NCI-H524 treated with DMSO at 0.1 percent for 48 hours (cell line): ENCODE measurements at regions not wholly inside any gene's neighbourhood (a gene's known extent, or its start where the extent isn't known, plus 50 kb on each side); places are given as distances from the start of the nearest gene placed in this dataset.
"Not testable (repeated sequence)": the region's sequence is repeated elsewhere in the genome, so short reads cannot be mapped to it uniquely, and the experiment has no call there.

Experiments
- DNase-seq: peaks from one replicate; lab custom pipeline; 2025; lab: John Stamatoyannopoulos, UW

DNA sequence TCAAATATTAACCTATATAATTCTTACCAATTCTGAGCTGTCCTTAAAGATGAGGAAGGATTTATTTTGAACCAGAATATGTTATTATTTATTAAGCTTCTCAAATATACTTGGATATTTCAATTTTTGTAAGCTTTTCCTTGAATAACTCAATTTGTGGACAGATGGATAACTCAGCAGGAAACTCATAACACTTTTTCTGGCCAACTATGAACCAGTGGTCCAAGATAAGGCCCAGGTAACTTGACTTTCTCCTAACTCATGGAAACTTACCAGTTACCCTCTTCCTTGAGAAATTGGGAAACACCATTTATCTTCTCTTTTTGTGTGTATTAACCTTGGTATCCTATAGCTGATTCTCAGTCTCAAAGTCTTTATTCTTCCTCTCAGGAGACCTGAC lies 427.5 kb upstream of the SYNCRIP start:
- DNase-seq, result no peak

DNA sequence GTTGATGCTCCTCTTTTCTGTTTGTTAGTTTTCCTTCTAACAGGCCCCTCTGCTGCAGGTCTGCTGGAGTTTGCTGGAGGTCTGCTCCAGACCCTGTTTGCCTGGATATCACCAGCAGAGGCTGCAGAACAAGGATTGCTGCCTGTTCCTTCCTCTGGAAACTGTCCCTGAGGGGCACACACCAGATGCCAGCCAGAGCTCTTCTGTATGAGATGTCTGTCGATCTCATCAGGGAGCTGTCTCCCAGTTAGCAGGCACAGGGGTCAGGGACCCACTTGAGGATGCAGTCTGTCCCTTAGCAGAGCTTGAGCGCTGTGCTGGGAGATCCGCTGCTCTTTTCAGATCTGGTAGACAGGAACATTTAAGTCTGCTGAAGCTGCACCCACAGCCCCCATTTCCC lies 422.3 kb upstream of the SYNCRIP start:
- DNase-seq, result not testable (repeated sequence)

DNA sequence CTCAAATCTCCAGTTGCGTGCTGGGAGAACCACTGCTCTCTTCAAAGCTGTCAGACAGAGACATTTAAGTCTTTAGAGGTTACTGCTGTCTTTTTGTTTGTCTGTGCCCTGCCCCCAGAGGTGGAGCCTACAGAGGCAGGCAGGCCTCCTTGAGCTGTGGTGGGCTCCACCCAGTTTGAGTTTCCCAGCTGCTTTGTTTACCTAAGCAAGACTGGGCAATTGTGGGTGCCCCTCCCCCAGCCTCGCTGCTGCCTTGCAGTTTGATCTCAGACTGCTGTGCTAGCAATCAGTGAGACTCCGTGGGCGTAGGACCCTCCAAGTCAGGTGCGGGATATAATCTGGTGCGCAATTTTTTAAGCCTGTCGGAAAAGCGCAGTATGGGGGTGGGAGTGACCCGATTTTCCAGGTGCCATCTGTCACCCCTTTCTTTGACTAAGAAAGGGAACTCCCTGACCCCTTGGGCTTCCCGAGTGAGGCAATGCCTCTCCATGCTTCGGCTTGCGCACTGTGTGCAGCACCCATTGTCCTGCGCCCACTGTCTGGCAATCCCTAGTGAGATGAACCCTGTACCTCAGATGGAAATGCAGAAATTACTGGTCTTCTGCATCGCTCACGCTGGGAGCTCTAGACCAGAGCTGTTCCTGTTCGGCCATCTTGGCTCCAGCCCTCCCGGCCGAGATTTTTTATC lies 414.8 kb upstream of the SYNCRIP start:
- DNase-seq, result not testable (repeated sequence)

GRCh38 chr6:86045038-86045437 lies 402.4 kb upstream of the SYNCRIP start:
- DNase-seq, result no peak

GRCh38 chr6:86042214-86042613 lies 399.5 kb upstream of the SYNCRIP start:
- no peak for DNase-seq

GRCh38 chr6:86031713-86032112 lies 389.0 kb upstream of the SYNCRIP start:
- no peak for DNase-seq

DNA sequence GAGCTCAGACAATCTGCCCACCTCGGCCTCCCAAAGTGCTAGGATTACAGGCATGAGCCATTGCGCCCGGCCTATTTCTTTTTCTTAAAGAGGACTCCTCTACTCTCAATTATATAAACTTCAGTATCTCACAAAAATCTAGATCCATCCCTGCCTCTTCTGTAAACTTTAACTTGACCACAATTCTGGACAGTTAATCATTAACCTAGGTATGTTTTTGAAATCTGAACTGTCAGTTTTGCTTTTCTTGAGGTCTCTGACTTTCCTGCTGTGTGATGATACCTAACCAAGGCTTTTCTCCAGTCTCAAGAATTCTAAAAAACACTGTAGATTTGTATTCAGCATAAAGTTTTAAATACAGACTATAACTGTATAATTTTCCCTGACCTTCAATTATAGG lies 388.2 kb upstream of the SYNCRIP start:
- no peak for DNase-seq

- no peak for DNase-seq
These were observed 386.1 kb upstream of the SYNCRIP start for GRCh38 chr6:86028776-86029175.

DNA sequence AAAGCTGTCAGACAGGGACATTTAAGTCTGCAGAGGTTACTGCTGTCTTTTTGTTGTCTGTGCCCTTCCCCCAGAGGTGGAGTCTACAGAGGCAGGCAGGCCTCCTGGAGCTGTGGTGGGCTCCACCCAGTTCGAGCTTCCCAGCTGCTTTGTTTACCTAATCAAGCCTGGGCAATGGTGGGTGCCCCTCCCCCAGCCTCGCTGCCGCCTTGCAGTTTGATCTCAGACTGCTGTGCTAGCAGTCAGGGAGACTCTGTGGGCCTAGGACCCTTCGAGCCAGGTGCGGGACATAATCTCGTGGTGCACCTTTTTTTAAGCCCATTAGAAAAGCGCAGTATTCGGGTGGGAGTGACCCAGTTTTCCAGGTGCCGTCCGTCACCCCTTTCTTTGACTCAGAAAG lies 384.2 kb upstream of the SYNCRIP start:
- not testable (repeated sequence) for DNase-seq

DNA sequence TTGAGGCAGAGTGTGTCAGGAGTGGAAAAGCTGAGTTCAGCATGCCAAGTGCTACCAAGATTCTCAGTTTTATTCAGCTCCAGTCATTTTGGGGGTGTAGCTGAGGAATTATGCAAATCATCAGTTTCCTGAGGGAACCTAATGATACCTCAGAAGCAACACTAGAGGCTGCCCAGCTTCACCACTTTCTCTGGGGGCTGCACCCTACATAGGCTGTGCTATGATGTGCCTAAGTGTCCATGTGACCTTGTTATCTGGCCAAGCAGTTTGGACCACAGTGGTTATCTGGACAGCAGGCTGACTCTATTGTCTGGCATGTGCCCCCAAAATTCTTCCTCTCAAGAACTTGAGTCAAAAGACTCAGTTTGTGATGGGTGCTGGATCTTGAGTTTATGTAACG lies 374.6 kb upstream of the SYNCRIP start:
- DNase-seq, result no peak

- no peak for DNase-seq
These were observed 373.9 kb upstream of the SYNCRIP start for GRCh38 chr6:86016567-86016966.

DNA sequence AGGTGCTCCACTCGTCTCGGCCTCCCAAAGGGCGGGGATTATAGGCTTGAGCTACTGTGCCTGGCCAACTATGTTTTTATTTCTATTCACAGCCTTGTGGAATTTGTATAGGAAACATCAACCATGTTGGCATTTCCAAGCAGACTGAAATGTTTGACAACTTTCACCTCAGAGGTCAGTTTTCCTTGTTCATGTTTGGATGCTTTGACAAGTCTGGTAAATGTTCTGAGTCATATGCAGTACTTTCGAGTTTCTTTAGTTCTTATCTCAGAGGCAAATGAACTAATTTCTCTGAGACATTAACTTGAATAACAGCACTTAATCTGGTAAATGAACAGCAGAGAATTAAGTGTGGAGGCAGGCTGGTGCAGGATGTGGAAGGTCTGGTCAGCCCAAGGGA lies 373.4 kb upstream of the SYNCRIP start:
- DNase-seq, result no peak

DNA sequence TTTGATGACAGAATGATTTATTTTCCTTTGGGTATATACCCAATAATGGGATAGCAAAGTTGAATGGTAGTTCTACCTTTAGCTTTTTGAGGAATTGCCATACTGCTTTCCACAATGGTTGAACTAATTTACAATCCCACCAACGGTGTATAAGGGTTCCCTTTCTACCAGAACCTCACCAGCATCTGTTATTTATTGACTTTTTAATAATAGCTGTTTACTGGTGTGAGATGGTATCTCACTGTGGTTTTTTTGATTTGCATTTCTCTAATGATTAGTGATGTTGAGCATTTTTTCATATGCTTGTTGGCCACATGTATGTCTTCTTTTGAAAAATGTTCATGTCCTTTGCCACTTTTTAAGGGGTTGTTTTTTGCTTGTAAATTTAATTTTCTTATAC lies 370.3 kb upstream of the SYNCRIP start:
- not testable (repeated sequence) for DNase-seq

DNA sequence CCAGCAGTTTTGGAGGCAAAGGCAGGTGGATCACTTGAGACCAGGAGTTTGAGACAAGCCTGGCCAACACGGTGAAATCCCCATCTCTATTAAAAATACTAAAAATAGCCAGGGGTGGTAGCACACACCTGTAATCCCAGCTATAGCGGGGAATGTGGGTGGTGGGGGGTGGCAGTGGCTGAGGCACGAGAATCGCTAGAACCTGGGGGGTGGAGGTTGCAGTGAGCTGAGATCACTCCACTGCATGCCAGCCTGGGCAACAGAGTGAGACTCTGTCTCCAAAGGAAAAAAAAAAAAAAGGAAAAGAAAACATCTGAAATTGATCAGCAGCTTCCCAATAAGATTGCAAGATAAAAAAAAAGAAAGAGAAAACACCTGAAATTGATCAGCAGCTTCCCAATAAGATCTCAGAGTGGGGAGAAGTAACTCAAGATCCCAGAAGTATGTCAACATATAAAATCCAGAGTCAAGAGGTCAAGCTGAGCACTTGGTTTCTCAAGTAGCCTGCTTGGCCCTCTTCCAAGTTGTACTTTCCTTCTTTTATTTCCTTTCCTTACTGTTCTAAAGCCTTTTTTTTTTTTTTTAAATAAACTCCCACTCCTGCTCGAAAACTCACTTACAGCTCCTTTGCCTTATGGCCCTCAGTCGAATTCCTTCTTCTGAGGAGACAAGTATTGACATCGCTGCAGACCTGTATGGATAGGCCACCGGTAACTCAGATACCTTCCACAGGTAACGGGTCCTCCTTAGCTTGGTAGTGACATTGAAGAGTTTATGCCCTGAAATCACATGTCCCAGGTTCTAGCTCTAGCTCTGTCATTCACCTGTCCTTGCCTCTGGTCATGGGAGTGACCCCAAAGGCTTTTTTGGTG lies 368.5 kb upstream of the SYNCRIP start:
- no peak for DNase-seq

DNA sequence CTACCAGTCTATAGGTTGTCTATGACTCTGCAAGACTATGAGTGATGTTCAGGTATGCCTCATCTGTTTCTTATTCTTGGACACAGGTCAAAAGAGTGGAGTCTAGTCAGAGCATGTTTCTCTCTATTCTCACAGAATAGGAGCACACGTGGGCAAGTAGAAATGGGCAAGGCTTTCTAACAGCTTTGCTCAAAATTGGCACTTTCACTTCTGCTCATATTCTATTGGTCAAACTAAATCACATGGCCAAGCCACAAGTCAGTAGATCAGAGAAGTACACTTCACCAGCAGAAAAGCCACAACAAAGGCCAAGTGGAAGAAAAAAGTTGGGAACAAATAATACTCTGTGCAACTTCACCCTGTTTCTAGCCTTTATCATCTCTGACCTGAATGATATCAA lies 354.5 kb upstream of the SYNCRIP start:
- no peak for DNase-seq

GRCh38 chr6:85996034-85996375 lies 353.3 kb upstream of the SYNCRIP start:
- DNase-seq, result no peak

DNA sequence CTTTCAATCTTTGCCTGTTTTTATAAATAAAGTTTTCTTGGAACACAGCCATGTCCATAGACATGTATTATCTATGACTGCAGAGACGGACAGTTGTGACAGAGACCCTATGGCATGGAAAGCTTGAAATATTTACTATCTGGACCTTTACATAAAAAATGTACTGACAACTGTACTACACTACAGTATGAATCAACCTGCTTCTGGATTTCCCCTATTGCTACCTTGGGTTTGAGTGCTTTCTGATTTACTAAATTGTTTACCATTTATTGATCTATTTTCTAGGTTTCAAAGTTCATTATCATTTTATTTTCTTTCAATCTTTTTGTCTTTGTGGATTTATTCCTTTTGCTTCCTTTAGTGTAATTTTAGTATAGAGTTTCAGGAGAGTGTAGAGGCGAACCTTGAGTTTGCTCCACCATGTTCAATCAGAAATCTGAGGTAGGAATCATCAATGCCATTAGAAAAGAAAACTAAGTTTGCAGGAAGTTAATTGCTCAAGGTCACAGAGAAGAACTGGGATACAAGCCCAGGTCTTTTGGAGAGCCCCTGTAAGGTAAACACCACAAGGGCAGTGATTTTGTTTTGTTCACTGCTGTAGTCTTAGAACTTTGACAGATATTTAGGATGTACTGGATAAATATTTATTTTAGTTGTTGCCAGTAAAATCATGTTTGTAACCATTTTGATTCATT lies 352.8 kb upstream of the SYNCRIP start:
- DNase-seq, result no peak

DNA sequence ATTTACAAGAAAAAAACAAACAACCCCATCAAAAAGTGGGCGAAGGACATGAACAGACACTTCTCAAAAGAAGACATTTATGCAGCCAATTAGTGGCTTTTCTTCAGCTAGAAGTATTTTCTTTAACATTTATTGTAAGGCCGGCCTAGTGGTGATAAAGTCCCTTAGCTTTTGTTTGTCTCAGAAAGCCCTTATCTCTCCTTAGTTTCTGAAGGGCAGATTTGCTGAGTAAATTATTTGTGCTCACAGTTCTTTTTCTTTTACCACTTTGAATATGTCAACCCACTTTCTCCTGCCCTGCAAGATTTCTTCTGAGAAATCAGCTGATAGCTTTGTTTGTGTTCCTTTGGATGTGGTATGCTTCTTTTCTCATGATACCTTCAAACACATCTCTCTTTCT lies 344.0 kb upstream of the SYNCRIP start:
- no peak for DNase-seq

- no peak for DNase-seq
These were observed 340.5 kb upstream of the SYNCRIP start for GRCh38 chr6:85983032-85983659.

DNA sequence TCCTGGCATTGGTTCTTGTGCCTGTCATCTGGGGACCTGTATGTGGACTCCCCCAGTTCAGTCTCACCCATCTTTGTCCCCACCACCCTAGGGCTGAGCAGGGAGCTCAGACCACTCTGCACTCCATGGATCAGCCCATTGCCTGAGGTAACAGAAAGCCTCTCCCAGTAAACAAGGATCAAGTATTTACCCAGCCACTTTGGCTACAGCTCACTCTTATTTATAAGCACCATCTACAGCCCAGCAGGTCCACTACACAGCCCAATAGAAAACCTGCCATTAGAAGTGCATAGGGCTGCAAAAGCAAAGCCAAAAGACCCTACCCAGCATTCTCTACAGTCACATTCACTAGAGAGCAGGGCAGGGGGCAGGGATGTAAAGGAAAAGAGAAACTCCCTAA lies 335.0 kb upstream of the SYNCRIP start:
- DNase-seq, result no peak

DNA sequence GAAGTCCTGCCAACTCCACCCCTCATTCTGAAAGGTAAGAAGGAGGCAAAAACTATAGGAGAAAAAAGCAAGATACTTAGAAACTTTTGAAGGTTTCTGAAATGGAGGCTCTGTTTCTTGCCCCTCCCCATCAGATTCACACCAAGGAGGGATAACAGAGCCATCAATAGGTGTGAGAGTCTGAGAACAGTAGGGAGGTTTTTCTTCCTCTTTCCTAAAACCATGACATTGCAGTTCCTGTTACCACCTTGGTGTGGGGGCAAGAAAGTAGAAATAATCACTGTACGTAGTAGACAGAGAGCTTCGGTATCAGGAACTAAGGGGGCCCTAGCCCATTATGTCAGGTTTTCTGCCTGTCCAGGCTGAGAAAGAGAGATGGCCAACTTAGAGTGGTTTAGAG lies 333.3 kb upstream of the SYNCRIP start:
- no peak for DNase-seq

DNA sequence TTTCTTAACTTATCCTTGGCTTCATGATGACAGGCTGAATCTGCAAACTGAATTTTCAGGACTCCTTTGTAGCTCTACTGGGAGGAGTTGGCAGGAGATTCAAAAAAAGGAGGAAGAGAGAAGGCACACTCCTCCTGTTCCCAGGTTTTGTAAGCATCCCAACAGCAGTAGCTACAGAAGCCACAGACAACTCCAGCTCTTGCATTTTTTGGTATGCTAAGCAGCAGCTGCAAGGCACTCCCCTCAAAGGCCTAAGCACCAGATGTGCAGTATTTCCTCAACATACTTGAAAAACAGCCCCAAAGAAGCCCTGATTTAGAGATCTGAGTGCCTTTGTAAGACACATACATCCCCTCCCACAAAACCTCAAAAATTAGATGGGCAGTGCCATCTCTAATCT lies 328.6 kb upstream of the SYNCRIP start:
- no peak for DNase-seq

GRCh38 chr6:85966828-85967227 lies 324.1 kb upstream of the SYNCRIP start:
- no peak for DNase-seq
